HG02571 (cell line): ENCODE measurements at regions not wholly inside any gene's neighbourhood (a gene's known extent, or its start where the extent isn't known, plus 50 kb on each side); places are given as distances from the start of the nearest gene placed in this dataset.
A peak's percentile ranks its signal among the peaks of the same experiment; 100 is the strongest.
"Not testable (repeated sequence)": the region's sequence is repeated elsewhere in the genome, so short reads cannot be mapped to it uniquely, and the experiment has no call there.

Experiments
- ATAC-seq: cut with Tn5 transposase; IDR thresholded peaks from one replicate; pipeline ENCODE4 v1.9.1; 2021; ENCODE audit warnings: mild to moderate bottlenecking, moderate library complexity; ENCODE audit not compliant: unreplicated experiment

DNA sequence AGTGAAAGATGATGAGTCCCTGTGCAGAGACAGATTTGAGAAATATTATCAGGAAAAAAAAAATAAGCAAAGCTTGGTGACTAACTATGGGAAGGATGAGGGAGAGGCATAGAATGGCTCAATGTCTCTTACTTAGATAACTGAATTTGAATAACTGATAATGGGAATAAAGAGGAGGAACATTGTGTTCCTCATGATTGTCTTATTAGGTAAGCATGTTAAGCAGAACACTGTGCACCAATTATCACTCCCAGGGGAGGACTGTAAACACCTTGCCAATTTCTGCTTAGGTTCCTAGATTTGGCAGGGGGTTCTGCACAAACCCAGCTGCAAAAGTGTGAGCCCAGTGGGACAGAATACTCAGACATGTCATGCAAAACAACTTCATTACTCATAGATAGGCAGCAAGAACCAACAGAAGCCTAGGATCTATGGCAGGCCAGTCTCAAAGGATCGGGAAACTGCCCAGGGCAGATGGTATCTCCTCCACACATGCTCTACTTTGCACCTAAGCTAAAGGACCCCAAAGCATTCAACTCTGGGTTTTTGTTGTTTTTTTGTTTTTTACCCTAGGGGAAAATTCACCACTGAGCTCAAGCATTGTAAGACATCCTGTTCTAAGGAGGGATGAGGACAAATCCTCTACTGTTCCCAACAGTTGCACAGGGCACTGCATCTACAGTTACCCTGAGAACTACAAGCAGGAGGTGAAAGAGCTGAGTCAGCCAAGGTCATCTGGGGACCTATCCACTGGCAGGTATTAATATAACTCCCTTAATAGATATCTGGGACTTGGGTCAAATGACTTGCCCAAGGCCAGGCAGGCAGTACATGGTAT, 907.0 kb downstream of the RAPGEF2 start:
- no peak for ATAC-seq

- no peak for ATAC-seq
Measured at GRCh38 chr4:160019936-160020335, 917.1 kb downstream of the RAPGEF2 start.

DNA sequence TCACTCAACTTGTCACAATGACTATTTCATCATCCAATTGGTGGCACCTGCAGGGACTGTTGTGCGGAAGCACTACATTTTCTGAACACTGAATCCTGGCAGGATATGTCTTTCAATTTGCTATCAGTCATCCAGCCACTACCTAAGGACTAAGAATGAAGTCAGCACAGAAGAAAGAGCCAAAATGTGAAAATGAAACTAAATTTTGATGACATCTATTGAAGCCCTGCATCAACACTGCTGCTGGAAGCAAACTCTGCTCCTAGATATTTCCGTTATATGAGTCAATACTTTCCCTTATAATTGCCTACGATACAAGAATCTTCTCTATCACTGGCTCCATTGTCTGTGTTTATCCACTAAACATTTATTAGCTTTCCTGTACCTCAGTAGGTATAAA, 917.9 kb downstream of the RAPGEF2 start:
- ATAC-seq: no peak

DNA sequence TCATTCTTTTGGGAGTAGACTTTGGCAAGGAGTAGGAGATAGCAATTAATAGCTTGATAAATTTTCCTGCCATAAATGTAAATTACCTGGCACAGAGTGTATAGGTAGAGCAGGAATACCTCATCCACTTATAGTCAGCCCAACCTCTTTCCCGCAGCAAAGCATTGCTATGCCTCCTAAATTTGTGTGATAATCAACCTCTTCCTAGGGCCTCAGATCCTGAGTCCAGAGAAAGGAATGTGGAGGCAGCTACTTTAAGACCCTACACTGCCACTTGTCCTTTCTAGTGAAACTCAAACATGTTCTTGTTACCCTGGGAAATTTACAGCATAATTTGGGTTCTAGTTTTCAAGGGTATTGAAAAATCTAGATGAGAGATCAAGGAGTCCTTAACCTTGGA, 919.0 kb downstream of the RAPGEF2 start:
- no peak for ATAC-seq

DNA sequence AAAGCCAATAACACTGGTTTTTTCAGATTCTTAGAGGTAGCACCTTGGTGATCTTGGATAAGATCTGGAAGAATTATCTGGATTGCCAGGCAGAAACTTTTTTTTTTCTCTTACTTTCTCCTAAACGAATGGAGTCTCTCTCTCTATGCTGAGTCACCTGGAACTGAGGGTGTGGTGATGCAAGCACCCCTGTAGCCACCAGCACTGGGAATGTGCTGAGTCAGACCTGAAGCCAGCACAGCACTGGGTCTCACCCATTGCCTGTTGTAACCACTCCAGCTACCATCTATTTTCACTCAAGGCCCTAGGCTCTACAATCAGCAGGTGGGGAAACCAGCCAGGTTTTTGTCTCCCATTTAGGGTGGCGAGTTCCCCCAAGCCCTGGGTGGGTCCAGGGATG, 923.8 kb downstream of the RAPGEF2 start:
- no peak for ATAC-seq

- no peak for ATAC-seq
Measured at GRCh38 chr4:160034501-160034900, 931.6 kb downstream of the RAPGEF2 start.

- ATAC-seq: no peak
Measured at GRCh38 chr4:160038615-160039014, 935.7 kb downstream of the RAPGEF2 start.

GRCh38 chr4:160044693-160045092, 941.8 kb downstream of the RAPGEF2 start:
- ATAC-seq: no peak

DNA sequence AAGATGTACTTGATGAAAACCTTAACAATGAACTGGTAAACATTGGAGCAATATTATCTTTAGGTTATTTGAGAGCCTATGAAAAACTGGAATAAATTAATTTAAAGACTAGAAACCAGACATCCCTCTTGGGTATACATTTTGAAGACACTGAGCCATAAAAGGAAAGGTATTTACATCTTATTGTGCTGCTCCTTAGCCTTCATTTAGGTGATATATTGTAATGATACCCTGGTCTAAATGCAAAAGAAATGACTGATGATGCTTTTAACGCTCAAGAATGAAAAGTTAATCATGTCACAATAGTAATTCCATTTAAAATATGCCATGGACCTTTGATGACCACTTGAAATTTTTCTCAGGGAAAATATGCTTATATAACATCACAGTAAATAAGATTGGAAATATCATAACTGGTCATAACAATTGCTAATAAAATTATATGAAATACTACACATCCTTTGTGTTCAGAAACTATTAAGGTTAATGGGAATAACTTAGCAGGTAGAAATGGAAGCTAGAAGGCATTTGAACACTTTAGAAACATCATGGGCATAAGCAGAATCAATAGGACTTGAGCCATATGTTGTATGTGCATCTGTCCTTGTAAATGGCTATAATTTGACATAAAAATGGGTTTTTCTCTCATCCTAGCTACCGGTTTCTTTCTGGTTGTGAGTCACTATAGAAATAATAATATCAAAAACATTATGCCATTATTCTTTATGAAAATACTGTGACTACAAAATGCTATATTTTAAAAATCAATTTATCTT, 979.7 kb downstream of the RAPGEF2 start:
- no peak for ATAC-seq

- ATAC-seq: no peak
Measured at GRCh38 chr4:160091631-160092030, 988.8 kb downstream of the RAPGEF2 start.

GRCh38 chr4:160100316-160100715, 997.4 kb downstream of the RAPGEF2 start:
- ATAC-seq: no peak

- no peak for ATAC-seq
Measured at GRCh38 chr4:160110891-160111290, 1008.0 kb downstream of the RAPGEF2 start.

GRCh38 chr4:160117686-160118085, 1014.8 kb downstream of the RAPGEF2 start:
- ATAC-seq: no peak

GRCh38 chr4:160125576-160126287, 1022.9 kb downstream of the RAPGEF2 start:
- ATAC-seq: not testable (repeated sequence)

DNA sequence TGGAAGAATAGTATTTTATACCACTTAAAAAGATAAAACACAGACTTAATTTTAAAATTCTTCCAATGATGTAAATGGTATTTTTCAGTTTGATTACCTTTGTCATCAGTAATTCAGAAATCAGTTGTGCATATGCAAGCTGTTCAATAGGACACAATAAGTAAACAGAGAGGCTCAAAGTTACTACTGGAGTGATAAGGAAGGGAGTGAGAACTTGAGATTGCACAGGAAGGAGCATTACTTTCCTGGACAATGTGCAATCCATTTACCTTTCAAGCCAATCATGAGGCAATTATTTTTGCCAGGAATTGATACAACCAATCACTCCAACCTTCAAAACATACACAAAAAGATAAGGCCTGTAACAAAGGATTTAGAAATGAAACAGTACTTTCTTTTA, 1024.3 kb downstream of the RAPGEF2 start:
- ATAC-seq: no peak

DNA sequence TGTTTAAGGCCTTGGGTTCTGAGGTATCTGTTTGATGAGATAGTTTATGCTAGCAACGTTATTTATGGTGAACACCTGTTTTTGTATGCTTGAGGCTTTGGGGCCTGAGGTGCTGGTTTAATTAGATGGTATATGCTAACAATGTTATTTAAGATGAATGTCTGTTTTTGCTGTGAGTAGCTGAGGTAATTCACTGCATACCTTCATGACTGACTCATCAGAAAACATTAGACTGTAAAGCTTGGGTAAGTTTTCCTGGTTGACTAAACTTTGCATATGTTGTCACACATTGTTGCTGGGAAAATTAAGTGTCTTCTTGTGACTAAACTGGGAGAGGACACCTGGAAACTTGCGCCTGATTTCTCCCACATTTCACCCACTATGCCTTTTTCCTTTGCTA, 1026.6 kb downstream of the RAPGEF2 start:
- ATAC-seq: no peak

- no peak for ATAC-seq
Measured at GRCh38 chr4:160136021-160136420, 1033.1 kb downstream of the RAPGEF2 start.

DNA sequence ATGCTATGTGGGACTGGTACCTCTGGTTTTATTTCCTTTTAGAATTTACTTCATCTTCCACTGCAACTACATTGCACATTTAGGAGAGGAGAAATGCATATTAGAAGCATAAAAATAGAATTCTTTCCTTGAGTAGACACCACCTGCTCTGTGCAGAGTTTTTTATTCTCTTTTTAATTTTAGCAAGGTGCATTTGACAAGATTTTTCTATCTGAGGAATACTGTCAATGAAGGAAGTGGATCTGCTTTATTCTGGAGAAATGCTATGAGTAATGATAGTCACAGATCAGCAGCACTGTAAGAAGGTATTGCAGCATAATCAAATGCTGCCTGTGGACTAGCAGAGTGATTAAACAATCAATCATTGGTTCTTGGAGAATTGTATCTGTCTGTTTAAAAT, 1038.3 kb downstream of the RAPGEF2 start:
- ATAC-seq: no peak

GRCh38 chr4:160142579-160142978, 1039.7 kb downstream of the RAPGEF2 start:
- peak; percentile 97 for ATAC-seq

DNA sequence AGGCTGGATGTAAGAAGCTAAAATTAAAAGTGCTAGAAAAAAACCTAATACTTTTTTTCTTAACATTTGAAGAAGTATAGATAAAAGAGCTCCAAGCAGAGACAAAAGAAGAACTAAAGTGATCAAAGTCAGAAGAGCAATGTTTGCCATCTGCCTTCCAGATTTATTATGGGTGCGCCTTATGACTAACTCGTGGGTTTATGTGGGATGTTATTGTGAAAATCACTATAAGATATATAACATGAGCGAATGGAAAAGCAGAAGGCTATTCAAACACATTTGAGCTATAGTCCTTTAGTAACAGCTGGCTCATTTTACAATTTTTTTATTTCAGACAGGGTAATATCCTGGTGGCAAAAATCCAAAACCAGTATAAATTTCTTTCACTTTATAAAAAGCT, 1040.7 kb downstream of the RAPGEF2 start:
- ATAC-seq: no peak

- ATAC-seq: no peak
Measured at GRCh38 chr4:160159457-160159856, 1056.6 kb downstream of the RAPGEF2 start.

- ATAC-seq: no peak
Measured at GRCh38 chr4:160161026-160161425, 1058.1 kb downstream of the RAPGEF2 start.
